Activated naive CD4-positive, alpha-beta T cell treated with anti-CD3 and anti-CD28 coated beads, Interleukin-2, amount 10 ng/mL, durations not matched to agents 7 days and 5 days (primary cell): ENCODE measurements at regions not wholly inside any gene's neighbourhood (a gene's known extent, or its start where the extent isn't known, plus 50 kb on each side); places are given as distances from the start of the nearest gene placed in this dataset.

ENCODE experiments used
- CTCF ChIA-PET: fragments of 350-600 bp; sonication (Branson Sonifier 250); formaldehyde crosslinking; loops from one replicate; lab custom pipeline; 2021; ENCODE audit warnings: antibody characterized with exemption; lab: Charles Lee
- DNase-seq: peaks from one replicate; pipeline ENCODE4 v3.0.0-alpha.2; 2020
- H3K27ac Mint-ChIP-seq: one replicate; pipeline ENCODE4 v1.8.0; 2021; ENCODE audit warnings: mild to moderate bottlenecking, moderate library complexity, mixed read lengths
- H3K27me3 Mint-ChIP-seq: one replicate; pipeline ENCODE4 v1.8.0; 2021; ENCODE audit warnings: mild to moderate bottlenecking, mixed read lengths
- H3K36me3 Mint-ChIP-seq: one replicate; pipeline ENCODE4 v1.8.0; 2021; ENCODE audit warnings: mixed read lengths
- H3K4me1 Mint-ChIP-seq: one replicate; pipeline ENCODE4 v1.8.0; 2021; ENCODE audit warnings: mixed read lengths
- H3K4me3 Mint-ChIP-seq: one replicate; pipeline ENCODE4 v1.8.0; 2021; ENCODE audit warnings: mild to moderate bottlenecking, moderate library complexity, mixed read lengths
- H3K9me3 Mint-ChIP-seq: one replicate; pipeline ENCODE4 v1.8.0; 2021; ENCODE audit warnings: mixed read lengths

GRCh38 chr4:46196086-46196485, 72.2 kb upstream of the GABRG1 start:
- Mint-ChIP-seq H3K36me3 (no peaks in the 10 kb centered on the region), H3K27me3 (no peaks in the 10 kb centered on the region), H3K9me3 (peaks cover 7% of the 10 kb centered on the region), H3K4me1 (no peaks in the 10 kb centered on the region), H3K27ac (no peak overlapping the region), H3K4me3 (no peak overlapping the region)
- CTCF ChIA-PET = no interaction called here
- DNase-seq = no peak

GRCh38 chr4:46185766-46186165, 61.9 kb upstream of the GABRG1 start:
- DNase-seq = no peak
- Mint-ChIP-seq H3K4me1 (no peaks in the 10 kb centered on the region), H3K9me3 (no peaks in the 10 kb centered on the region), H3K27ac (no peak overlapping the region), H3K36me3 (no peaks in the 10 kb centered on the region), H3K27me3 (no peaks in the 10 kb centered on the region), H3K4me3 (no peak overlapping the region)
- CTCF ChIA-PET = no interaction called here

DNA sequence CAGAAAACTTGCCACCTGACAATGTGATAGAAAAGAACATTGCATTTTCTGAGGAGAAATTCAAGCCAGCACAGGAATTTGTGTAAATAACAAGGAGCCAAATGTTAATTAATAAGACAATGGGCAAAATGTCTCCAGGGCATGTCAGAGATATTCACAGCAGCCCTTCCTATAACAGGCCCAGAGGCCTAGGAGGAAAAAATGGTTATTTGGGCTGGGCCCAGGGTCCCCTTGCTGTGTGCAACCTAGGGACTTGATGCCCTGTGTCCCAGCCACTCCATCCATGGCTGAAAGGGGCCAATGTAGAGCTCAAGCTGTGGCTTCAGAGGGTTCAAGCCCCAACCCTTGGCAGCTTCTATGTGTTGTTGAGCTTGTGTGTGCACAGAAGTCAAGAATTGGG, 55.5 kb upstream of the GABRG1 start:
- H3K9me3 Mint-ChIP-seq = peaks cover 22% of the 10 kb centered on the region
- H3K27me3 Mint-ChIP-seq = no peaks in the 10 kb centered on the region
- CTCF ChIA-PET = interaction anchor here (0.9 kb wide), 1 partner anchor 537 kb away, joined by 3 read pairs; no protein-coding TSS in a partner anchor

More for the DNA sequence above, 55.5 kb upstream of the GABRG1 start:
- no peak overlapping the region for H3K27ac Mint-ChIP-seq
- no peak for DNase-seq
- no peaks in the 10 kb centered on the region for H3K4me1 Mint-ChIP-seq
- H3K36me3 Mint-ChIP-seq = no peaks in the 10 kb centered on the region
- H3K4me3 Mint-ChIP-seq = no peak overlapping the region
